CD8-positive, alpha-beta memory T cell (primary cell): ENCODE measurements at regions not wholly inside any gene's neighbourhood (a gene's known extent, or its start where the extent isn't known, plus 50 kb on each side); places are given as distances from the start of the nearest gene placed in this dataset.

ENCODE experiments used
- CTCF ChIA-PET: fragments of 350-600 bp; sonication (Branson Sonifier 250); formaldehyde crosslinking; loops from one replicate; lab custom pipeline; 2021; ENCODE audit warnings: antibody characterized with exemption; lab: Charles Lee
- POLR2A ChIA-PET: fragments of 350-600 bp; sonication (Branson Sonifier 250); formaldehyde crosslinking; loops from one replicate; lab custom pipeline; 2021; ENCODE audit warnings: antibody characterized with exemption; lab: Charles Lee
- DNase-seq, 5 donors: peaks; one replicate each; pipeline versions ENCODE4 v3.0.0 to v3.0.0-alpha.2; 2020 to 2022; ENCODE audit warnings: mixed read lengths in 1 of 5
- H3K27ac ChIP-seq: one replicate; pipeline ENCODE4 v1.7.0; 2013; ENCODE audit warnings: low read depth, mild to moderate bottlenecking, low read length, moderate library complexity
- H3K27me3 ChIP-seq: 2 replicates; pipeline ENCODE4 v1.7.0; 2013; ENCODE audit warnings: low read length, mild to moderate bottlenecking; ENCODE audit not compliant: insufficient read depth, poor library complexity, severe bottlenecking
- H3K36me3 ChIP-seq: 2 replicates; pipeline ENCODE4 v1.7.0; 2013; ENCODE audit warnings: mild to moderate bottlenecking, low read length, moderate library complexity; ENCODE audit not compliant: insufficient read depth
- H3K4me1 ChIP-seq: 2 replicates; pipeline ENCODE4 v1.7.0; 2013; ENCODE audit warnings: mild to moderate bottlenecking, low read length, moderate library complexity; ENCODE audit not compliant: insufficient read depth
- H3K4me3 ChIP-seq: 2 replicates; pipeline ENCODE4 v1.7.0; 2013; ENCODE audit warnings: mild to moderate bottlenecking, low read length
- H3K9me3 ChIP-seq: 2 replicates; pipeline ENCODE4 v1.7.0; 2013; ENCODE audit warnings: mild to moderate bottlenecking, low read length
- H3K27ac Mint-ChIP-seq, 8 donors: one replicate each; pipeline ENCODE4 v1.8.0; 2020 to 2021; ENCODE audit warnings: mixed read lengths in 8 of 8, mild to moderate bottlenecking in 6 of 8, inconsistent platforms in 3 of 8, moderate library complexity in 3 of 8
- H3K27me3 Mint-ChIP-seq, 2 donors: one replicate each; pipeline ENCODE4 v1.8.0; 2020 to 2021; ENCODE audit warnings: mixed read lengths in 2 of 2, mild to moderate bottlenecking in 1 of 2, moderate library complexity in 1 of 2
- H3K36me3 Mint-ChIP-seq, 3 donors: one replicate each; pipeline ENCODE4 v1.8.0; 2020 to 2021; ENCODE audit warnings: mixed read lengths in 3 of 3, inconsistent platforms in 1 of 3, mild to moderate bottlenecking in 1 of 3
- H3K4me1 Mint-ChIP-seq, 3 donors: one replicate each; pipeline ENCODE4 v1.8.0; 2020 to 2021; ENCODE audit warnings: mixed read lengths in 3 of 3, inconsistent platforms in 1 of 3, mild to moderate bottlenecking in 1 of 3
- H3K4me3 Mint-ChIP-seq, 7 donors: one replicate each; pipeline ENCODE4 v1.8.0; 2020 to 2021; ENCODE audit warnings: mixed read lengths in 7 of 7, mild to moderate bottlenecking in 6 of 7, moderate library complexity in 4 of 7, inconsistent platforms in 2 of 7
- H3K9me3 Mint-ChIP-seq, 5 donors: one replicate each; pipeline ENCODE4 v1.8.0; 2020 to 2022; ENCODE audit warnings: mixed read lengths in 5 of 5, mild to moderate bottlenecking in 3 of 5, moderate library complexity in 2 of 5, inconsistent platforms in 1 of 5

- H3K4me3 ChIP-seq, result no peak overlapping the region
- peaks cover 0 to 3% of the 10 kb centered on the region in 2 donors for H3K27me3 Mint-ChIP-seq
- no peaks in the 10 kb centered on the region for H3K27me3 ChIP-seq
- CTCF ChIA-PET, result no interaction called here
- H3K27ac Mint-ChIP-seq, result no peak overlapping the region
- H3K36me3 Mint-ChIP-seq, result no peaks in the 10 kb centered on the region
- DNase-seq, result no peak
- no peaks in the 10 kb centered on the region for H3K9me3 ChIP-seq
- no peaks in the 10 kb centered on the region for H3K4me1 ChIP-seq
- no peaks in the 10 kb centered on the region for H3K36me3 ChIP-seq
- H3K9me3 Mint-ChIP-seq, result no peaks in the 10 kb centered on the region
- no peak overlapping the region for H3K4me3 Mint-ChIP-seq
- H3K4me1 Mint-ChIP-seq, result no peaks in the 10 kb centered on the region
- POLR2A ChIA-PET, result no interaction called here
- H3K27ac ChIP-seq, result no peak overlapping the region
Observed at GRCh38 chr16:54647725-54648221, 282.9 kb upstream of the IRX5 start.

- DNase-seq, result no peak
- H3K27ac Mint-ChIP-seq, result no peak overlapping the region
- no peaks in the 10 kb centered on the region for H3K9me3 Mint-ChIP-seq
- Histone ChIP-seq H3K4me1 (no peaks in the 10 kb centered on the region), H3K9me3 (no peaks in the 10 kb centered on the region), H3K4me3 (no peak overlapping the region), H3K36me3 (no peaks in the 10 kb centered on the region), H3K27me3 (no peaks in the 10 kb centered on the region), H3K27ac (no peak overlapping the region)
- no peaks in the 10 kb centered on the region for H3K4me1 Mint-ChIP-seq
- no peak overlapping the region for H3K4me3 Mint-ChIP-seq
- ChIA-PET POLR2A (no interaction called here), CTCF (no interaction called here)
- peaks cover 0 to 3% of the 10 kb centered on the region in 2 donors for H3K27me3 Mint-ChIP-seq
- no peaks in the 10 kb centered on the region for H3K36me3 Mint-ChIP-seq
Observed at GRCh38 chr16:54647216-54647615, 283.4 kb upstream of the IRX5 start.

- Histone ChIP-seq H3K27me3 (no peaks in the 10 kb centered on the region), H3K4me3 (no peak overlapping the region), H3K9me3 (no peaks in the 10 kb centered on the region), H3K4me1 (no peaks in the 10 kb centered on the region), H3K36me3 (no peaks in the 10 kb centered on the region), H3K27ac (no peak overlapping the region)
- Mint-ChIP-seq H3K4me1 (no peaks in the 10 kb centered on the region), H3K27me3 (peaks cover 0 to 3% of the 10 kb centered on the region in 2 donors), H3K27ac (no peak overlapping the region), H3K36me3 (no peaks in the 10 kb centered on the region), H3K9me3 (no peaks in the 10 kb centered on the region), H3K4me3 (no peak overlapping the region)
- DNase-seq, result no peak
- ChIA-PET POLR2A (no interaction called here), CTCF (no interaction called here)
Observed at GRCh38 chr16:54645345-54645744, 285.3 kb upstream of the IRX5 start.

GRCh38 chr16:54636221-54636793, 294.4 kb upstream of the IRX5 start:
- Histone ChIP-seq H3K4me3 (no peak overlapping the region), H3K4me1 (no peaks in the 10 kb centered on the region), H3K27me3 (no peaks in the 10 kb centered on the region), H3K9me3 (no peaks in the 10 kb centered on the region), H3K36me3 (no peaks in the 10 kb centered on the region), H3K27ac (no peak overlapping the region)
- Mint-ChIP-seq H3K36me3 (no peaks in the 10 kb centered on the region), H3K4me3 (no peak overlapping the region), H3K4me1 (no peaks in the 10 kb centered on the region), H3K27ac (no peak overlapping the region), H3K9me3 (no peaks in the 10 kb centered on the region), H3K27me3 (peaks cover 0 to 3% of the 10 kb centered on the region in 2 donors)
- ChIA-PET CTCF (no interaction called here), POLR2A (no interaction called here)
- no peak for DNase-seq

GRCh38 chr16:54633943-54634362, 296.7 kb upstream of the IRX5 start:
- DNase-seq, result no peak
- Mint-ChIP-seq H3K9me3 (peaks cover 0 to 5% (median 0%) of the 10 kb centered on the region in 5 donors), H3K4me3 (no peak overlapping the region), H3K27me3 (peaks cover 0 to 8% of the 10 kb centered on the region in 2 donors), H3K4me1 (no peaks in the 10 kb centered on the region), H3K27ac (no peak overlapping the region), H3K36me3 (no peaks in the 10 kb centered on the region)
- ChIA-PET POLR2A (no interaction called here), CTCF (no interaction called here)
- Histone ChIP-seq H3K4me3 (no peak overlapping the region), H3K27me3 (no peaks in the 10 kb centered on the region), H3K36me3 (no peaks in the 10 kb centered on the region), H3K27ac (no peak overlapping the region), H3K9me3 (no peaks in the 10 kb centered on the region), H3K4me1 (no peaks in the 10 kb centered on the region)

- Mint-ChIP-seq H3K4me3 (no peak overlapping the region), H3K4me1 (no peaks in the 10 kb centered on the region), H3K27ac (no peak overlapping the region), H3K36me3 (no peaks in the 10 kb centered on the region), H3K9me3 (peaks cover 0 to 5% (median 0%) of the 10 kb centered on the region in 5 donors), H3K27me3 (peaks cover 0 to 9% of the 10 kb centered on the region in 2 donors)
- DNase-seq, result no peak
- Histone ChIP-seq H3K4me1 (no peaks in the 10 kb centered on the region), H3K27ac (no peak overlapping the region), H3K36me3 (no peaks in the 10 kb centered on the region), H3K4me3 (no peak overlapping the region), H3K9me3 (no peaks in the 10 kb centered on the region), H3K27me3 (no peaks in the 10 kb centered on the region)
- POLR2A ChIA-PET, result no interaction called here
- CTCF ChIA-PET, result no interaction called here
Observed at GRCh38 chr16:54632322-54633220, 298.1 kb upstream of the IRX5 start.

- H3K27ac Mint-ChIP-seq, result peak overlapping the region in 1 of 8 donors; percentile 15
- no peak for DNase-seq
- H3K9me3 Mint-ChIP-seq, result peaks cover 0 to 5% (median 0%) of the 10 kb centered on the region in 5 donors
- Histone ChIP-seq H3K36me3 (no peaks in the 10 kb centered on the region), H3K27me3 (no peaks in the 10 kb centered on the region), H3K27ac (no peak overlapping the region), H3K4me1 (no peaks in the 10 kb centered on the region), H3K9me3 (no peaks in the 10 kb centered on the region), H3K4me3 (no peak overlapping the region)
- H3K27me3 Mint-ChIP-seq, result peaks cover 0 to 9% of the 10 kb centered on the region in 2 donors
- H3K36me3 Mint-ChIP-seq, result no peaks in the 10 kb centered on the region
- no peak overlapping the region for H3K4me3 Mint-ChIP-seq
- POLR2A ChIA-PET, result no interaction called here
- CTCF ChIA-PET, result no interaction called here
- H3K4me1 Mint-ChIP-seq, result no peaks in the 10 kb centered on the region
Observed at GRCh38 chr16:54631782-54632181, 298.9 kb upstream of the IRX5 start.

- Mint-ChIP-seq H3K9me3 (peaks cover 0 to 5% (median 0%) of the 10 kb centered on the region in 5 donors), H3K27me3 (peaks cover 0 to 7% of the 10 kb centered on the region in 2 donors), H3K36me3 (no peaks in the 10 kb centered on the region), H3K4me3 (no peak overlapping the region), H3K4me1 (no peaks in the 10 kb centered on the region), H3K27ac (no peak overlapping the region)
- ChIA-PET POLR2A (no interaction called here), CTCF (no interaction called here)
- Histone ChIP-seq H3K4me1 (no peaks in the 10 kb centered on the region), H3K27me3 (no peaks in the 10 kb centered on the region), H3K27ac (no peak overlapping the region), H3K4me3 (no peak overlapping the region), H3K36me3 (no peaks in the 10 kb centered on the region), H3K9me3 (no peaks in the 10 kb centered on the region)
- no peak for DNase-seq
Observed at GRCh38 chr16:54630284-54630967, 300.2 kb upstream of the IRX5 start.
